ENCODE measurements at regions not wholly inside any gene's neighbourhood (a gene's known extent, or its start where the extent isn't known, plus 50 kb on each side); places are given as distances from the start of the nearest gene placed in this dataset.

DNA sequence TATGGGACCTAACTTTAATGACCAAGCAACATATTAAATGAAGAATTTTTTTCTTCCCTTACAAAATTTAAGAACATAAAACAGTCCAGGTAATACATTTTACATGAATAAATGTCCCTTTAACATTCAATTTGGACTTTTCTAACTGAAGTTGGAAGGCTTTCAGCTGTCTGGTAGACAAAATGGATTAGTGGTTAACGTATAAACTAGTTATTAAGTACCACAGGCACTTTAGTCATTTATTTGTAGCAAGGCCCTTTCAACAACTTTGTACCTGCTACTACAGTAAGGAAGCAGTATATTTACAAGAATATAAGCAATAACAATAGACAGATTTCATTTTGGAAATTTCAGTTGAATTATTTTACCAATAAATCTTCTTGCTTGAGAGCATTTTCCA is 152.5 kb upstream of the TENT5D start:
- no peak for DNase-seq (ENCODE audit: low spot score)
- no peaks in the 10 kb centered on the region for H3K4me1 ChIP-seq (ENCODE audit: insufficient read depth, low read length, poor library complexity, severe bottlenecking)
- no peaks in the 10 kb centered on the region for H3K27me3 ChIP-seq (replicated peaks; ENCODE audit: insufficient read depth, low read depth, low read length, poor library complexity)
- TF ChIP-seq EZH2 (IDR thresholded peaks at IDR 0.05; ENCODE audit: borderline replicate concordance, low read depth, low read length, poor library complexity, severe bottlenecking): no peak
- TF ChIP-seq, protein P1, sequence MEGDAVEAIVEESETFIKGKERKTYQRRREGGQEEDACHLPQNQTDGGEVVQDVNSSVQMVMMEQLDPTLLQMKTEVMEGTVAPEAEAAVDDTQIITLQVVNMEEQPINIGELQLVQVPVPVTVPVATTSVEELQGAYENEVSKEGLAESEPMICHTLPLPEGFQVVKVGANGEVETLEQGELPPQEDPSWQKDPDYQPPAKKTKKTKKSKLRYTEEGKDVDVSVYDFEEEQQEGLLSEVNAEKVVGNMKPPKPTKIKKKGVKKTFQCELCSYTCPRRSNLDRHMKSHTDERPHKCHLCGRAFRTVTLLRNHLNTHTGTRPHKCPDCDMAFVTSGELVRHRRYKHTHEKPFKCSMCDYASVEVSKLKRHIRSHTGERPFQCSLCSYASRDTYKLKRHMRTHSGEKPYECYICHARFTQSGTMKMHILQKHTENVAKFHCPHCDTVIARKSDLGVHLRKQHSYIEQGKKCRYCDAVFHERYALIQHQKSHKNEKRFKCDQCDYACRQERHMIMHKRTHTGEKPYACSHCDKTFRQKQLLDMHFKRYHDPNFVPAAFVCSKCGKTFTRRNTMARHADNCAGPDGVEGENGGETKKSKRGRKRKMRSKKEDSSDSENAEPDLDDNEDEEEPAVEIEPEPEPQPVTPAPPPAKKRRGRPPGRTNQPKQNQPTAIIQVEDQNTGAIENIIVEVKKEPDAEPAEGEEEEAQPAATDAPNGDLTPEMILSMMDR (conservative IDR thresholded peaks at IDR 0.05; ENCODE audit: low read depth, low read length): no peak
- ChIA-PET POLR2A (ENCODE audit: low non-redundant PET) (no interaction called here), CTCF (no interaction called here)
- intact Hi-C loops (cut with micrococcal nuclease; ENCODE audit: unreplicated experiment): no loop called here
- no TSS peak for BruUV-seq (replicated peaks)
- no peak overlapping the region for H3K4me3 ChIP-seq (ENCODE audit: low read depth, low read length, poor library complexity, severe bottlenecking)
- no peaks in the 10 kb centered on the region for H3K36me3 ChIP-seq (ENCODE audit: insufficient read depth, low read length, poor library complexity, severe bottlenecking)
- no peaks in the 10 kb centered on the region for H3K9me3 ChIP-seq (ENCODE audit: low read depth, low read length, poor library complexity, severe bottlenecking)
- no peak overlapping the region for H3K27ac ChIP-seq (ENCODE audit: low read depth, low read length, poor library complexity, severe bottlenecking)

DNA sequence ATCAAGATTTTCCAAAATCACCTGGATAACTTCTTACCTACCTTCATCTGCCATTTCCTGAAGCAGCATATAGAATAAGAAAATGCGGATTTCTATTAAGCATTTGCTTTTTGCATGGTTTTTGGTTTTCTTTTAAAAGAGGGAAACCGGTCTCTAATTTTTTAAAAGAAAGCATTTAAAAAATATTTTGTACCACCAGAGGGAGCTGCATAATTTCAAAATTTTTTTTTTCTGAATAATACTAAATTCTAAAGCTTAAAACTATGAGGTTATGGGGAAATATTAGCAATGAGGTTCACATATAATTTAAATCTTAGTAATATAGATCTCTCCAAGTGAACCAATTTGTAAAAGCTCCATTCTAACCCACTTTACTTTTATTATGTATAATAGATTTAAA is 137.7 kb upstream of the TENT5D start:
- ChIA-PET CTCF (no interaction called here), POLR2A (ENCODE audit: low non-redundant PET) (no interaction called here)
- H3K27me3 ChIP-seq (replicated peaks; ENCODE audit: insufficient read depth, low read depth, low read length, poor library complexity): no peaks in the 10 kb centered on the region
- no TSS peak for BruUV-seq (replicated peaks)
- intact Hi-C loops (cut with micrococcal nuclease; ENCODE audit: unreplicated experiment): loop anchor here (10.0 kb wide), 1 partner anchor 292 kb away; no protein-coding TSS in a partner anchor
- no peak for TF ChIP-seq EZH2 (IDR thresholded peaks at IDR 0.05; ENCODE audit: borderline replicate concordance, low read depth, low read length, poor library complexity, severe bottlenecking)
- TF ChIP-seq, protein P1 (conservative IDR thresholded peaks at IDR 0.05; ENCODE audit: low read depth, low read length): peak; percentile 49; the same call in 1 of the 2 replicates
- H3K27ac ChIP-seq (ENCODE audit: low read depth, low read length, poor library complexity, severe bottlenecking): no peak overlapping the region
- no peaks in the 10 kb centered on the region for H3K4me1 ChIP-seq (ENCODE audit: insufficient read depth, low read length, poor library complexity, severe bottlenecking)
- no peak overlapping the region for H3K4me3 ChIP-seq (ENCODE audit: low read depth, low read length, poor library complexity, severe bottlenecking)
- no peaks in the 10 kb centered on the region for H3K36me3 ChIP-seq (ENCODE audit: insufficient read depth, low read length, poor library complexity, severe bottlenecking)
- DNase-seq (ENCODE audit: low spot score): peak; percentile 1
- H3K9me3 ChIP-seq (ENCODE audit: low read depth, low read length, poor library complexity, severe bottlenecking): no peaks in the 10 kb centered on the region

DNA sequence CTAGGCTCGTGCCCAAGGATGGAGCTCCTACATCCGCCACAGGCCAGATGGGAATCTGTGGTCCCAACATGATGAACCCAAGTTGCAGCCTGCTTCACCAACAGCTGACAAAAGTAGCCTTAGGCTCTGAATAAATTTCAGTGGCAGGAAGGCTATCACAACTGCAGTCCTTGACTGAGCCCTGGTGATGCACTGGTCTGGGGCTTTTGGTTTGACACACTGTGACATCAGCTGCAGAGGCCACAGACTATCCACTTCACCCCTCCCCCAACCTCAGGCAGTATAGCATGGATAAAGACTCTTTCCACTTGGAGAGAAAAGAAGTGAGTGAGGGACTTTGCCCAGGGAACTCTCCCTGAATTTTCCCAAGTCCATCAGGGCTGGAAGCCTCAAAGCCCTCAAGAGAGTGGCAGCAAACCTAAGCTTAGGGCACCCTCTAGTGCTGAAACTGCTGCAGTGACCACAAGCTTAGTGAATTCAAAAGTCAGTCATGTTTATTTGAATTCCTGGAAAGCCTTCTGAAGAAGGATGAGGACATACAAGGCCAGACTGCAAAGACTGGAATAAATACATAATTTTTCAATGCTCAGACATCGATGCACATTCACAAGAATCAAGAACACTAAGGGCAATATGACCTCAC is 135.0 kb upstream of the TENT5D start:
- ChIA-PET POLR2A (ENCODE audit: low non-redundant PET) (interaction anchor here (0.6 kb wide), 1 partner anchor 298 kb away, joined by 4 read pairs; no protein-coding TSS in a partner anchor), CTCF (no interaction called here)
- H3K4me3 ChIP-seq (ENCODE audit: low read depth, low read length, poor library complexity, severe bottlenecking): no peak overlapping the region
- no peaks in the 10 kb centered on the region for H3K27me3 ChIP-seq (replicated peaks; ENCODE audit: insufficient read depth, low read depth, low read length, poor library complexity)
- DNase-seq (ENCODE audit: low spot score): peak; percentile 67
- no peaks in the 10 kb centered on the region for H3K4me1 ChIP-seq (ENCODE audit: insufficient read depth, low read length, poor library complexity, severe bottlenecking)
- H3K27ac ChIP-seq (ENCODE audit: low read depth, low read length, poor library complexity, severe bottlenecking): no peak overlapping the region
- BruUV-seq (replicated peaks): no TSS peak
- no peaks in the 10 kb centered on the region for H3K36me3 ChIP-seq (ENCODE audit: insufficient read depth, low read length, poor library complexity, severe bottlenecking)
- H3K9me3 ChIP-seq (ENCODE audit: low read depth, low read length, poor library complexity, severe bottlenecking): no peaks in the 10 kb centered on the region
- TF ChIP-seq EZH2 (IDR thresholded peaks at IDR 0.05; ENCODE audit: borderline replicate concordance, low read depth, low read length, poor library complexity, severe bottlenecking): no peak
- TF ChIP-seq, protein P1 (conservative IDR thresholded peaks at IDR 0.05; ENCODE audit: low read depth, low read length): peak; percentile 74
- intact Hi-C loops (cut with micrococcal nuclease; ENCODE audit: unreplicated experiment): loop anchor here (2.0 to 10.0 kb wide), 2 partner anchors 290 to 808 kb away; no protein-coding TSS in a partner anchor

Data from A673 (cell line).